Caco-2 (cell line): ENCODE measurements at regions not wholly inside any gene's neighbourhood (a gene's known extent, or its start where the extent isn't known, plus 50 kb on each side); places are given as distances from the start of the nearest gene placed in this dataset.

Experiments
- BruUV-seq: library from RNA; stranded (reverse); fragments of 400-500 nt; replicated peaks from 2 replicates; lab custom pipeline; 2021; lab: Mats Ljungman, UMichigan
- CTCF ChIA-PET: fragments of 300-600 bp; sonication (Branson Sonifier 250); formaldehyde crosslinking; loops from one replicate; lab custom pipeline; 2022; ENCODE audit warnings: antibody characterized with exemption; lab: Charles Lee
- POLR2A ChIA-PET: fragments of 300-600 bp; sonication (Branson Sonifier 250); formaldehyde crosslinking; loops from one replicate; lab custom pipeline; 2022; ENCODE audit warnings: antibody characterized with exemption; lab: Charles Lee
- DNase-seq, 2 experiments: peaks; one replicate each; pipeline versions ENCODE4 v3.0.0 to v3.0.0-alpha.2; 2020 to 2022
- H3K27me3 ChIP-seq: replicated peaks from 2 replicates; pipeline ENCODE4 v1.6.0; 2011; ENCODE audit warnings: low read length; ENCODE audit not compliant: control insufficient read depth, insufficient read depth
- H3K36me3 ChIP-seq: 2 replicates; pipeline ENCODE4 v1.5.1; 2011; ENCODE audit warnings: low read length; ENCODE audit not compliant: control insufficient read depth, insufficient read depth
- H3K4me1 ChIP-seq: fragments of 250-450 bp; sonication (Bioruptor Pico); 2 replicates; pipeline ENCODE4 v1.5.1; 2020; ENCODE audit warnings: mild to moderate bottlenecking
- H3K4me3 ChIP-seq: 2 replicates; pipeline ENCODE4 v1.5.1; 2011; ENCODE audit warnings: low read depth, mild to moderate bottlenecking, control low read depth, low read length
- H3K9me3 ChIP-seq: fragments of 250-450 bp; sonication (Bioruptor Pico); 2 replicates; pipeline ENCODE4 v1.5.1; 2020; ENCODE audit warnings: mild to moderate bottlenecking, moderate library complexity
- H3K27ac Mint-ChIP-seq: one replicate; pipeline ENCODE4 v1.8.0; 2022; ENCODE audit warnings: mixed read lengths; ENCODE audit not compliant: unreplicated experiment
- H3K27me3 Mint-ChIP-seq: one replicate; pipeline ENCODE4 v1.8.0; 2022; ENCODE audit warnings: mixed read lengths; ENCODE audit not compliant: insufficient read depth, unreplicated experiment
- H3K36me3 Mint-ChIP-seq: one replicate; pipeline ENCODE4 v1.8.0; 2022; ENCODE audit warnings: mild to moderate bottlenecking, mixed read lengths; ENCODE audit not compliant: insufficient read depth, unreplicated experiment
- H3K4me1 Mint-ChIP-seq: one replicate; pipeline ENCODE4 v1.8.0; 2022; ENCODE audit warnings: low read depth, mixed read lengths; ENCODE audit not compliant: unreplicated experiment
- H3K4me3 Mint-ChIP-seq: one replicate; pipeline ENCODE4 v1.8.0; 2022; ENCODE audit warnings: mild to moderate bottlenecking, moderate library complexity, mixed read lengths; ENCODE audit not compliant: unreplicated experiment
- H3K9me3 Mint-ChIP-seq: one replicate; pipeline ENCODE4 v1.8.0; 2022; ENCODE audit warnings: mixed read lengths; ENCODE audit not compliant: unreplicated experiment
- intact Hi-C: fragments of 100-400 bp; cut with micrococcal nuclease; formaldehyde crosslinking; loops from one replicate; pipeline ENCODE4 v1.10.0; 2022; ENCODE audit not compliant: unreplicated experiment
- TF ChIP-seq, protein P1 (sequence below), 2 experiments: fragments of 200-600 bp in 1 of 2; IDR thresholded peaks; 1 replicate in 1 of 2; 2 replicates in 1 of 2; pipeline versions ENCODE4 v1.5.1 to v1.8.0; 2011 to 2022; ENCODE audit warnings: antibody characterized with exemption in 1 of 2, control low read depth in 1 of 2, inconsistent platforms in 1 of 2, low read depth in 1 of 2, low read length in 1 of 2, mild to moderate bottlenecking in 1 of 2, moderate library complexity in 1 of 2; ENCODE audit not compliant: insufficient read depth in 1 of 2, severe bottlenecking in 1 of 2, unreplicated experiment in 1 of 2

DNA sequence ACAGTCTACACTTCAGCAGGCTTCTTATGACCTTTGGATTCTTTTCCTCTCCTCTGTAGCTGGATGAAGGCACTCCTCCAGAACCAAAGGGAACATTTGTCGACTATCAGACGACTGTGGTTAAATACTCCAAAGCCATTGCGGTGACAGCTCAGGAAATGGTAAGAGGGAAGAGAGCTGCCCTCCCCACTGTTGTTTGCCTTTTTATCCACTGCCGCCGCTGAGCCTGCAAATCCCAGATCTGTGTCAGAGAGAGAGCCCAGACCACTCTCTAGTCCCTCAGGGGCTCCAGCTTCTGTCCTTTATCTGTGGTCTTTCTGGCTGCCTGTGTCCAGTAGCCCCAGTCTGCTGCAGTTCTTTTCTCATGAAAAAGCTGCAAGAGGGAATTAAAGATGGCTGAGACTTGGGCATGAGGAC, 261.5 kb upstream of the TPM1 start:
- TF ChIP-seq, protein P1, sequence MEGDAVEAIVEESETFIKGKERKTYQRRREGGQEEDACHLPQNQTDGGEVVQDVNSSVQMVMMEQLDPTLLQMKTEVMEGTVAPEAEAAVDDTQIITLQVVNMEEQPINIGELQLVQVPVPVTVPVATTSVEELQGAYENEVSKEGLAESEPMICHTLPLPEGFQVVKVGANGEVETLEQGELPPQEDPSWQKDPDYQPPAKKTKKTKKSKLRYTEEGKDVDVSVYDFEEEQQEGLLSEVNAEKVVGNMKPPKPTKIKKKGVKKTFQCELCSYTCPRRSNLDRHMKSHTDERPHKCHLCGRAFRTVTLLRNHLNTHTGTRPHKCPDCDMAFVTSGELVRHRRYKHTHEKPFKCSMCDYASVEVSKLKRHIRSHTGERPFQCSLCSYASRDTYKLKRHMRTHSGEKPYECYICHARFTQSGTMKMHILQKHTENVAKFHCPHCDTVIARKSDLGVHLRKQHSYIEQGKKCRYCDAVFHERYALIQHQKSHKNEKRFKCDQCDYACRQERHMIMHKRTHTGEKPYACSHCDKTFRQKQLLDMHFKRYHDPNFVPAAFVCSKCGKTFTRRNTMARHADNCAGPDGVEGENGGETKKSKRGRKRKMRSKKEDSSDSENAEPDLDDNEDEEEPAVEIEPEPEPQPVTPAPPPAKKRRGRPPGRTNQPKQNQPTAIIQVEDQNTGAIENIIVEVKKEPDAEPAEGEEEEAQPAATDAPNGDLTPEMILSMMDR (IDR thresholded peaks at IDR 0.05; ENCODE audit: insufficient read depth in 1 of 2, low read depth in 1 of 2, low read length in 1 of 2, severe bottlenecking in 1 of 2, unreplicated experiment in 1 of 2) = no peak
- ChIA-PET POLR2A (no interaction called here), CTCF (no interaction called here)
- no peak overlapping the region for H3K4me3 ChIP-seq
- no peaks in the 10 kb centered on the region; the same call in none of the 2 replicates for H3K36me3 ChIP-seq
- H3K4me1 ChIP-seq = no peaks in the 10 kb centered on the region
- intact Hi-C loops = loop anchor here (5.0 kb wide), 2 partner anchors 66 to 116 kb away; no protein-coding TSS in a partner anchor
- no peak for DNase-seq
- no peaks in the 10 kb centered on the region for H3K27me3 ChIP-seq
- H3K4me3 Mint-ChIP-seq = peak overlapping the region; percentile 9
- no TSS peak for BruUV-seq
- no peaks in the 10 kb centered on the region for H3K9me3 ChIP-seq
- H3K27me3 Mint-ChIP-seq = no peaks in the 10 kb centered on the region
- H3K9me3 Mint-ChIP-seq = no peaks in the 10 kb centered on the region
- no peak overlapping the region for H3K27ac Mint-ChIP-seq
- peaks cover 7% of the 10 kb centered on the region for H3K4me1 Mint-ChIP-seq
- H3K36me3 Mint-ChIP-seq = peaks cover 60% of the 10 kb centered on the region

DNA sequence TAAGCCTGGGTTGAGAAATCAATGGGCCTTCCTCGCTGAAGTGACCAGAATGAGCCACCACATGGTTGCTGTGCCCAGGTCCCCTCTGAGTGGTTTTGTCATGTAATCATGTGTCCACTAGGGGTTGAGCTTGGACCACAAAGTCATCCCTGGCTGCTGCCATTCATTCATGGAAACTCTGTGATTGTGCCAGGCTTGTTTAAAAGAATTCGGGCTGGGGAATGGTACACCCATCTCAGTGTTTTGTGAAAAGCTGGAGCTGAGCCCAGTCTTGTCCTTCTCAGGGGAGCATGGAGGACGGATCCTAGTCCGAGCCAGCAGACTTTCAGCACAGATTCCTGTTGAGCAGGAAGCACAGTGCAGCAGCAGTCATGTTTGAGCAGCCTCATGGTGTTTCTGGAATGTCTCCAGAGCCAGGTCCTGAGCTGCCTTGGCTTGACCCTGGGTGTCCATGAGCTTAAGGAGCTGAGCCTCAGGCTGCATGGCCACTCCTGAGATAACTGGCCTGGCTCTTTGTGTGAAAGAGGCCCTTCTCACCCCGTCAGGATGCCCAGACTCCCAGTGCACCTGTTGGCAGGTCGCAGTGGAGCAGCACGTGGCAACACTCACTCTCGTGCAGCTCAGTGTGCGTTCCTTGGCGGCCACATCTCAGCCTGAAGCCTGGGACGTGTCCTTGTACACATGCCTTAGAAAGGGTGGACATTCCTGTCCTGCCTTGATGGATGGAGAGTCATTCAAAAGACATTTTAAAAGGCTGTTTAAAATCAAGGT, 260.3 kb upstream of the TPM1 start:
- intact Hi-C loops = loop anchor here (1.0 to 5.0 kb wide), 4 partner anchors 65 to 311 kb away; partner anchors contain the start of gene TPM1
- TF ChIP-seq, protein P1 (IDR thresholded peaks at IDR 0.05; ENCODE audit: insufficient read depth in 1 of 2, low read depth in 1 of 2, low read length in 1 of 2, severe bottlenecking in 1 of 2, unreplicated experiment in 1 of 2) = peak; percentile 54 to 55
- ChIA-PET POLR2A (interaction anchor here (0.6 kb wide), 1 partner anchor 266 kb away, joined by 3 read pairs; no protein-coding TSS in a partner anchor), CTCF (interaction anchor here (0.6 to 1.1 kb wide), 4 partner anchors 27 to 300 kb away, joined by 3 read pairs; no protein-coding TSS in a partner anchor)
- peak; percentile 53 to 63 for DNase-seq
- H3K4me3 ChIP-seq = no peak overlapping the region
- H3K4me1 ChIP-seq = no peaks in the 10 kb centered on the region
- Mint-ChIP-seq H3K27me3 (no peaks in the 10 kb centered on the region), H3K4me3 (no peak overlapping the region), H3K36me3 (peaks cover 66% of the 10 kb centered on the region), H3K27ac (peak overlapping the region; percentile 33), H3K4me1 (peaks cover 7% of the 10 kb centered on the region), H3K9me3 (no peaks in the 10 kb centered on the region)
- no peaks in the 10 kb centered on the region for H3K9me3 ChIP-seq
- BruUV-seq = no TSS peak
- H3K36me3 ChIP-seq = no peaks in the 10 kb centered on the region; the same call in none of the 2 replicates
- no peaks in the 10 kb centered on the region for H3K27me3 ChIP-seq

- no peaks in the 10 kb centered on the region for H3K9me3 ChIP-seq
- H3K27me3 Mint-ChIP-seq = no peaks in the 10 kb centered on the region
- H3K4me1 Mint-ChIP-seq = peaks cover 7% of the 10 kb centered on the region
- ChIA-PET CTCF (interaction anchor here (0.8 kb wide), 1 partner anchor 26 kb away, joined by 3 read pairs; no protein-coding TSS in a partner anchor), POLR2A (no interaction called here)
- H3K4me3 ChIP-seq = no peak overlapping the region
- H3K27ac Mint-ChIP-seq = peak overlapping the region; percentile 33
- no peak for DNase-seq
- H3K36me3 Mint-ChIP-seq = peaks cover 64% of the 10 kb centered on the region
- no peaks in the 10 kb centered on the region; the same call in none of the 2 replicates for H3K36me3 ChIP-seq
- no peaks in the 10 kb centered on the region for H3K9me3 Mint-ChIP-seq
- BruUV-seq = no TSS peak
- H3K27me3 ChIP-seq = no peaks in the 10 kb centered on the region
- H3K4me1 ChIP-seq = no peaks in the 10 kb centered on the region
- TF ChIP-seq, protein P1 (IDR thresholded peaks at IDR 0.05; ENCODE audit: insufficient read depth in 1 of 2, low read depth in 1 of 2, low read length in 1 of 2, severe bottlenecking in 1 of 2, unreplicated experiment in 1 of 2) = no peak
- no peak overlapping the region for H3K4me3 Mint-ChIP-seq
- intact Hi-C loops = loop anchor here (1.0 to 5.0 kb wide), 4 partner anchors 64 to 310 kb away; partner anchors contain the start of gene TPM1
These were observed 259.7 kb upstream of the TPM1 start for GRCh38 chr15:62782896-62783295.
